ENCODE measurements at regions not wholly inside any gene's neighbourhood (a gene's known extent, or its start where the extent isn't known, plus 50 kb on each side); places are given as distances from the start of the nearest gene placed in this dataset.
"Not testable (repeated sequence)": the region's sequence is repeated elsewhere in the genome, so short reads cannot be mapped to it uniquely, and the experiment has no call there.

DNA sequence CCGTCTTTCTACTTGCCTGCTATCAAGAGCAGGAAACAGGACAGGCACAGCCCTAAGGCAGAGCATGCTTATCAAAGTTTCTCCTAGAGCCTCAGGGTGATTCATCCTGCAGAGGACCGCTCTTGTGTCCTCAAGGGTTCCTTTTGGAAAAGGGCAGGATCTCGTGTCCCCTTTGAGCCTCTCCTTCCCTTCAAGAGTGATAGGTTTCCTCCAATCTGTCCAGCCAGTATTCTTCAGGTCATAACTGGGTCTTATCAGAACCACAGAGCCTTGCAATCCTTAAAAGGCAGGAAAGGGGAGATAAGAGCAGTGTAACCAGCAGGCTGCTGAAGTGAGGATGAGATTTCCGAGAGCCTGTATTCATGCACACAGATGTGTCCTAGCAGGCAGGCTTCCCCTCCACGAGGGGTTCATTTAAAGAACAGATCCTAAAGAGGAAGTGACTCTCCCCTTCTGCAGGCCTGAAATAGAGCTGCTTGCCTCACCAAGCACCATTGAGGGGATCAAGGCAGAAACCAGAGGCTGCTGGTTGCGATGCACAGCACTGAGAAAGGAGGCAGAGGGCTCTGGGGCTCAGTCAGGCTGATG is 90.5 kb upstream of the SVIL start:
- no peak for DNase-seq (ENCODE audit: low read depth)

DNA sequence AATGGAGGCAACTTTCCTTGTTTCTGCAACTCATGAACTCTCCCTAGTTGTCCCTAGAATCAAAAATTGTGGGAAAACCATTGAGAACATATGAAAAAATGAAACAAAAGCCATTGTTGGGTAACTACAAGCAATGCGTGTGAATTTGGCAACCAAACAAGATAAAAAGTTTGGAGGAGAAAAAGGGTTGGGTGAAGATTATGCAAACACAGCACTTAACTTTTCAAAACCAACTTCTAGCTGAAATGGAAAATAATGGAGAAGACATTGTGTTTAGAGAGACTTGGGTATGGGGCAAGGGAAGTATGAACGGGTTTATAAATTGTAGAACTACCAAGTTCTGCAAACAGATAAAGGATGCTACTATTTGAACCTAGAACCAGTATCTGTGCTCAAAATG is 89.0 kb upstream of the SVIL start:
- no peak for DNase-seq (ENCODE audit: low read depth)

GRCh38 chr10:29722777-29723176 is 88.0 kb upstream of the SVIL start:
- no peak for DNase-seq (ENCODE audit: low read depth)

GRCh38 chr10:29720149-29720548 is 85.4 kb upstream of the SVIL start:
- no peak for DNase-seq (ENCODE audit: low read depth)

DNA sequence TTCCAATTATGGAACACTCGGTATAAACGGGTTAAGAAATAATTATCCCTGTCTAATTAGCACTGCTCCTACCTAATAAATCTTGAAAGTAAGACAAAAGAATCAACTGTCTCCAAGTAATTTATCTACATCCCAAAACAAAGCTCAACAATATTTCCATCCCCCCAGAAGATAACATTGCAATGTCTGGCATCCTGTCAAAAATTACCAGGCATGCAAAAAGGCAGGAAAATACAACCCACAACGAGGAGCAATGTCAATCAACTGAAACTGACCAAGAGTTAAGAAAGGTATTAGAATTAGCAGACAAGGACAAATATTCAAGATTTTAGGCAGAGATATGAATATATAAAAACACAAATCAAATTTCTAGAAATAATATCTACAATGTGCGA is 84.5 kb upstream of the SVIL start:
- DNase-seq (ENCODE audit: low read depth), result no peak

DNA sequence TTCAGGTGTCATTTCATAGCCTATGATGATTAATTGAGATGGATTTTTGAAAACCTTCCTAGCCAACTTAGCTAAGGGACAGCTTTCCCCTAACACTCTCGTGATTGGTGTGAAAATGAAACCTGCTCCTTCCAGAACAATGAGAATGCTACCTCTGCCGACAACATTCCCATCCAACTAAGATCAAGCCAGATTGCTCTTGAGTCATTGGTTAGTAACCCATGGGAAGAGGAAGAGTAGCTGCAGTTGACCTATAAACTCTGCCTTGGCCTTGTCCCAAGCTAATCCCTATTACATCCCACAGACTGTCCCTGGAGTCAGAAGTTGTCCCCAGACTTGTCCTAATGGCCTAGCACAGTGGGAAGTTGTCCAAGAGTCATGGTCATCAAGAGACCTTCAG is 80.5 kb upstream of the SVIL start:
- no peak for DNase-seq (ENCODE audit: low read depth)

GRCh38 chr10:29714096-29714874 is 79.5 kb upstream of the SVIL start:
- peak; percentile 79 for DNase-seq (ENCODE audit: low read depth)

GRCh38 chr10:29713450-29713849 is 78.7 kb upstream of the SVIL start:
- DNase-seq (ENCODE audit: low read depth), result no peak

GRCh38 chr10:29712108-29712507 is 77.3 kb upstream of the SVIL start:
- no peak for DNase-seq (ENCODE audit: low read depth)

- no peak for DNase-seq (ENCODE audit: low read depth)
Observed at GRCh38 chr10:29710128-29710527, 75.4 kb upstream of the SVIL start.

DNA sequence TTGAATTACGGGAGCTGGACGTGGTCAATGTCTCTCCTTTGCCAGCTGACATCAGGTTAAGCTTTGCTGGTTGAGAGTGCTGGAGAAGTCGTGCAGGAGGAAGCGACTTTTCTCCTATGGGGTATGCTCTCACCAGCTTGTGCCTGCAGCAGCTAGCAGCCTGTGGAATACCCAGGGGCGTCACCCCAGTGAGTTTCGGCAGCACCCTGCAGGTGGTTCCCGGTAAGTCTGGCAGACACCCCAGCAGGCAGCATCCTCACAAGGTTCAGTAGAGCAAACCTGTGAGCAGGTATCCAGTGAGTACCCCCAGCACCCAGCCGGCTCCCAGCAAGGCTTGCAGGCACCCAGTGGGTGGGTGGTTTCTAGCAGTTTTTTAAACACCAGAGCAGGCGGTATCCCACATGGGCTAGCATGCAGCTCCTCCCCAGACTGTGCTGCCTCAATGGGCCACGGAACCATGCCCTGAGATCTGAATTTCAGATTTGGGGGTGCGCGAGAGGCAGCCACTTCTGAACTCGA is 74.8 kb upstream of the SVIL start:
- no peak for DNase-seq (ENCODE audit: low read depth)

DNA sequence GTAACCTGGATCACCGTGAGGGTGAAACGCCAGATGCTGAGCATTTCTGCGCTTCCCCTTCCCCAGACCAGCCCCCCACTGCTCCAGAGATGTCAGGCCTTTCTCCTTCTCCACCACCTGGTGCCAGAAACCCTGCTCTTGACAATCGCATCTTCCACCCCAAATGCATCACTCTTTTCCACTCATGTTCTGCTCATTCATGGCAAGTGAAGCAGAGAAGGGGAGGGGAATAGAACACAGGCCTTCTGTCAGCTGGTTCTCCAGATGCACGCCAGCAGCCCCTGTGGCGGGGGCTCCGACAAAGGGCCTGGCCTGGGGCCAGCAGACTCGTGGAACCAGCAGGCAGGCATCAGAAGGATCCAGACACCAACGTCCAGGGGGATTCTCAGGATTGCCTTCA is 68.5 kb upstream of the SVIL start:
- no peak for DNase-seq (ENCODE audit: low read depth)

GRCh38 chr10:29702273-29703164 is 67.7 kb upstream of the SVIL start:
- DNase-seq (ENCODE audit: low read depth), result no peak

DNA sequence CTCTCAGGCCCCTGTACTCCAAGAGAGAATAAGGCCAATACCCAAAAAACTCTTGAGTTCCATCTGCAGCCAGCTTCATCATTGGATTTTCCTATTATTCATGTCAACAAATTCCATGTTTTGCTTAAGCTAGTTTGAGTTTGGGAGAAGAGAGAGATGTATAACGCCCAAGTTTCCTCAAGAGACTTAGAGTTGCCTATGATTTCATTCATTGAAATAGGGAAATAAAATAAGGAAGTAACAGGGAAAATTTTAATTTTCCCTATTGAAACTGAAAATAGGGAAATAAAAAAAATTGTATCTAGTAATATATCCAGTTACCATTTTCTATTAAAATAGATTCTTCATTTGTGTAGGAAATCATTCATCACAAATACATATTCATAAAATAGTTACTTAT is 66.5 kb upstream of the SVIL start:
- no peak for DNase-seq (ENCODE audit: low read depth)

- no peak for DNase-seq (ENCODE audit: low read depth)
Observed at GRCh38 chr10:29699621-29700020, 64.8 kb upstream of the SVIL start.

DNA sequence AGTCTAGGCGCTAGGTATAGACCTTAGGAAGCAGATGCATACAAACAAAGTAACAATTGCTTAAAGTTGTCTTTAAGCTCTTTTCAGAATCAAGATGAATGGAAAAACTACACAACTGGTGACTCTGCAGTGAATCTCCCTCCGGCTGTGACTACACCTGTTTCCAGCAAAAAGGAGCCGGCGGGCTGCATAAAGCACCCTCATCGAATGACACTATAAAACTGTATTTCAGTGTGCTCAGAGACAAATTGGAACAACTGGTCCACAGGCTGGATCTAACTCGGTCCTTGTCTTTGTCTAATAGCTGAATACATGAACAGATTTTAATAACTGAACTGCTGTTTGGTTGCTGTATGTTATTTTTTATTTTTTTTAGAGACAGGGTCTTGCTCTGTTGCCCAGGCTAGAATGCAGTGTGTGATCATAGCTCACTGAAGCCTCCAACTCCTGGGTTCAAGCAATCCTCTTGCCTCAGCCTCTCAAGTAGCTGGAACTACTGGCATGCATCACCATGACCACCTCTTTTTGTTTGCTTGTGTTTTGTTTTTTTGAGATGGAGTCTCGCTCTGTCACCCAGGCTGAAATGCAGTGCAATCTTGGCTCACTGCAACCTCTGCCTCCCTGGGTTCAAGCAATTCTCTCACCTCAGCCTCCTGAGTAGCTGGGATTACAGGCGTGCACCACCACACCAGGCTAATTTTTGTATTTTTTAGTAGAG is 64.2 kb upstream of the SVIL start:
- no peak for DNase-seq (ENCODE audit: low read depth)

DNA sequence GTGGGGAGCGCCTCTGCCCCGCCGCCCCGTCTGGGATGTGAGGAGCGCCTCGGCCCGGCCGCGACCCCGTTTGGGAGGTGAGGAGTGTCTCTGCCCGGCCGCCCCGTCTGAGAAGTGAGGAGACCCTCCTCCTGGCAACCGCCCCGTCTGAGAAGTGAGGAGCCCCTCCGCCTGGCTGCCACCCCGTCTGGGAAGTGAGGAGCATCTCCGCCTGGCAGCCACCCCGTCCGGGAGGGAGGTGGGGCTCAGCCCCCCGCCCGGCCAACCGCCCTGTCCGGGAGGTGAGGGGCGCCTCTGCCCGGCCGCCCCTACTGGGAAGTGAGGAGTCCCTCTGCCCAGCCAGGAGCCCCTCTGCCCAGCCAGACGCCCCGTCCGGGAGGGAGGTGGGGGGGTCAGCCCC is 61.8 kb upstream of the SVIL start:
- not testable (repeated sequence) for DNase-seq (ENCODE audit: low read depth)

- no peak for DNase-seq (ENCODE audit: low read depth)
Observed at GRCh38 chr10:29694121-29694520, 59.4 kb upstream of the SVIL start.

GRCh38 chr10:29692121-29692539 is 57.4 kb upstream of the SVIL start:
- no peak for DNase-seq (ENCODE audit: low read depth)

GRCh38 chr10:29691564-29692072 is 56.8 kb upstream of the SVIL start:
- no peak for DNase-seq (ENCODE audit: low read depth)

DNA sequence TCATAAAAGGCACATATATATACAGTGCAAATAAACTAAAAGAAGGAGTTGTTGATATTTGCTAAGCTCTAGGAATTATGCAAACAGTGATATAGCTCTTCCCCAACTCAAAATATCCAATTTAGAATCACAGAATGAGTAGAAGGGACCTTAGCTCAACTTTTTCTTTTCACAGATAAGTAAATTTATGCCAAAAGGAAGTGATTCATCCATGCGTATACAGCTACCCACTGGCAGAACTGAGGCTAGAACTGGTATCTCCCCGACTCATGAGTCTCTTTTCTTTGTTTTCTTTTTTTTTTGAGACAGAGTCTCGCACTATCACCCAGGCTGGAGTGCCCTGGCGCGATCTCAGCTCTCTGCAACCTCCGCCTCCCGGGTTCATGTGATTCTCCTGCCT is 54.2 kb upstream of the SVIL start:
- DNase-seq (ENCODE audit: low read depth), result peak; percentile 44

DNA sequence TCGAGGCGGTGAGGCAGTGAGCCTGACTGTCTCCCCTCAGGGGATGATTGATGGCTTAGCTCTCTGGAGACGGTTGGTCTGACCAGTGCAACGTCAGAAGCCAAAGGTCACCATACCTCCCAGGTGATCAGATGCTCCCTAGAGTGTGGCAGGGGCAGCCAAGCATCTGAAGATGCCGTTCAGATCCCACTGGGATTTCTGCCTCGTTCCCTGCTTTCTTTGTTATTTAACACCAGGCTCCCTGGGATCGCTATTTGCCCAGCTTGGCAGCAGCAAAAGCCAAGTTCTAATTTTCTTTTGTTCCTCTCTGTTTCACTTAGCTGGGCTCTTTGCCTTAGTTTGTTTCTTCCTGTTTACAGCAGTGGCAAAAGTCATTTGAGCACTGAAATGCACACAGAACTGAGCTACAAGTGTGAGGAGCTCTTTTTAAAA is 53.5 kb upstream of the SVIL start:
- no peak for DNase-seq (ENCODE audit: low read depth)
